ENCODE measurements at regions not wholly inside any gene's neighbourhood (a gene's known extent, or its start where the extent isn't known, plus 50 kb on each side); places are given as distances from the start of the nearest gene placed in this dataset.
"Not testable (repeated sequence)": the region's sequence is repeated elsewhere in the genome, so short reads cannot be mapped to it uniquely, and the experiment has no call there.

GRCh38 chr6:61622601-61623000 lies 663.4 kb downstream of the KHDRBS2 start:
- FAIRE-seq, result no peak
- DNase-seq (ENCODE audit: low spot score), result no peak

GRCh38 chr6:61614119-61614518 lies 671.9 kb downstream of the KHDRBS2 start:
- no peak for DNase-seq (ENCODE audit: low spot score)
- FAIRE-seq, result no peak

GRCh38 chr6:61606500-61606899 lies 679.5 kb downstream of the KHDRBS2 start:
- no peak for DNase-seq (ENCODE audit: low spot score)
- FAIRE-seq, result no peak

GRCh38 chr6:61605851-61606250 lies 680.2 kb downstream of the KHDRBS2 start:
- FAIRE-seq; DNase-seq (ENCODE audit: low spot score): not testable (repeated sequence)

- not testable (repeated sequence) for DNase-seq (ENCODE audit: low spot score); FAIRE-seq
These were observed 683.9 kb downstream of the KHDRBS2 start for GRCh38 chr6:61602171-61602570.

- FAIRE-seq, result no peak
These were observed 693.8 kb downstream of the KHDRBS2 start for GRCh38 chr6:61592238-61592637.

GRCh38 chr6:61586934-61587537 lies 699.0 kb downstream of the KHDRBS2 start:
- FAIRE-seq, result no peak
- no peak for DNase-seq (ENCODE audit: low spot score)

More at GRCh38 chr6:61592238-61592637, 693.8 kb downstream of the KHDRBS2 start:
- no peak for DNase-seq (ENCODE audit: low spot score)

- no peak for DNase-seq (ENCODE audit: low spot score)
- no peak for FAIRE-seq
These were observed 700.5 kb downstream of the KHDRBS2 start for GRCh38 chr6:61585504-61585903.

GRCh38 chr6:61562098-61562497 lies 723.9 kb downstream of the KHDRBS2 start:
- DNase-seq (ENCODE audit: low spot score) (no peak), FAIRE-seq (no peak)

- DNase-seq (ENCODE audit: low spot score) (no peak), FAIRE-seq (no peak)
These were observed 727.2 kb downstream of the KHDRBS2 start for GRCh38 chr6:61558796-61559195.

GRCh38 chr6:61555993-61556392 lies 730.0 kb downstream of the KHDRBS2 start:
- DNase-seq (ENCODE audit: low spot score), result no peak
- peak; percentile 42 for FAIRE-seq

GRCh38 chr6:61538801-61539200 lies 747.2 kb downstream of the KHDRBS2 start:
- no peak for FAIRE-seq

GRCh38 chr6:61532749-61533148 lies 753.3 kb downstream of the KHDRBS2 start:
- not testable (repeated sequence) for DNase-seq (ENCODE audit: low spot score); FAIRE-seq

More at GRCh38 chr6:61538801-61539200, 747.2 kb downstream of the KHDRBS2 start:
- no peak for DNase-seq (ENCODE audit: low spot score)
